Ishikawa (cell line): ENCODE measurements at regions not wholly inside any gene's neighbourhood (a gene's known extent, or its start where the extent isn't known, plus 50 kb on each side); places are given as distances from the start of the nearest gene placed in this dataset.

ENCODE experiments used
- CEBPB ChIP-seq: IDR thresholded peaks from 2 replicates; pipeline ENCODE4 v1.6.1; 2012
- CREB1 ChIP-seq: IDR thresholded peaks from 2 replicates; pipeline ENCODE4 v1.6.1; 2012; ENCODE audit warnings: low read depth
- EGR1 ChIP-seq: IDR thresholded peaks from 2 replicates; pipeline ENCODE4 v1.6.1; 2012
- EP300 ChIP-seq: IDR thresholded peaks from 2 replicates; pipeline ENCODE4 v1.6.1; 2012; ENCODE audit warnings: borderline replicate concordance
- FOXM1 ChIP-seq: IDR thresholded peaks from 2 replicates; pipeline ENCODE4 v1.6.1; 2012; ENCODE audit warnings: low read depth, borderline replicate concordance
- MAX ChIP-seq: IDR thresholded peaks from 2 replicates; pipeline ENCODE4 v1.6.1; 2012
- NFIC ChIP-seq: IDR thresholded peaks from 2 replicates; pipeline ENCODE4 v1.6.1; 2012
- RAD21 ChIP-seq: IDR thresholded peaks from 2 replicates; pipeline ENCODE4 v1.6.1; 2012; ENCODE audit warnings: low read depth
- REST ChIP-seq: IDR thresholded peaks from 2 replicates; pipeline ENCODE4 v1.6.1; 2012; ENCODE audit warnings: low read depth, mild to moderate bottlenecking
- TAF1 ChIP-seq: IDR thresholded peaks from 2 replicates; pipeline ENCODE4 v1.6.1; 2012; ENCODE audit warnings: low read depth, mild to moderate bottlenecking
- TCF12 ChIP-seq: IDR thresholded peaks from 2 replicates; pipeline ENCODE4 v1.6.1; 2012; ENCODE audit warnings: low read depth
- TEAD4 ChIP-seq: IDR thresholded peaks from 2 replicates; pipeline ENCODE4 v1.6.1; 2012
- USF1 ChIP-seq: IDR thresholded peaks from 2 replicates; pipeline ENCODE4 v1.6.1; 2012
- YY1 ChIP-seq: IDR thresholded peaks from 2 replicates; pipeline ENCODE4 v1.6.1; 2012; ENCODE audit warnings: low read depth
- ZBTB7A ChIP-seq: IDR thresholded peaks from 2 replicates; pipeline ENCODE4 v1.6.1; 2012; ENCODE audit warnings: low read depth

- TF ChIP-seq NFIC (no peak), MAX (no peak), RAD21 (no peak), CEBPB (no peak), ZBTB7A (no peak), TAF1 (no peak), CREB1 (no peak), USF1 (no peak), YY1 (no peak), FOXM1 (no peak), EP300 (no peak), TCF12 (no peak)
These were observed 327.0 kb upstream of the DKK2 start for GRCh38 chr4:107363125-107363524.

- TF ChIP-seq NFIC (no peak), YY1 (no peak), TCF12 (no peak), RAD21 (no peak)
These were observed 323.1 kb upstream of the DKK2 start for GRCh38 chr4:107359208-107359607.

GRCh38 chr4:107354304-107354703 lies 318.2 kb upstream of the DKK2 start:
- TF ChIP-seq RAD21, result peak; percentile 47

- TF ChIP-seq TAF1 (no peak), EGR1 (no peak), NFIC (no peak), USF1 (no peak), RAD21 (no peak), FOXM1 (no peak), YY1 (no peak), EP300 (no peak), CEBPB (no peak), TEAD4 (no peak), TCF12 (no peak), CREB1 (no peak), REST (no peak), MAX (no peak)
These were observed 315.1 kb upstream of the DKK2 start for GRCh38 chr4:107351196-107351595.

GRCh38 chr4:107349732-107350131 lies 313.6 kb upstream of the DKK2 start:
- TF ChIP-seq NFIC (no peak), RAD21 (no peak), REST (no peak), CEBPB (no peak), FOXM1 (no peak), ZBTB7A (no peak), EP300 (no peak), YY1 (no peak), MAX (no peak), TAF1 (no peak), EGR1 (no peak), TCF12 (no peak)

- TF ChIP-seq REST (no peak), TAF1 (no peak), MAX (no peak), USF1 (no peak), ZBTB7A (no peak), FOXM1 (no peak), RAD21 (no peak), TCF12 (no peak), TEAD4 (no peak)
These were observed 313.2 kb upstream of the DKK2 start for GRCh38 chr4:107349266-107349665.
